Neural cell (in vitro differentiated cells): ENCODE measurements at regions not wholly inside any gene's neighbourhood (a gene's known extent, or its start where the extent isn't known, plus 50 kb on each side); places are given as distances from the start of the nearest gene placed in this dataset.

Experiments
- H2AFZ ChIP-seq: fragments of 200-600, 300-800 bp; sonication (generic), shearing (Covaris generic); 2 replicates; pipeline ENCODE4 v1.6.0; 2014; ENCODE audit warnings: low read depth, mild to moderate bottlenecking, antibody characterized with exemption, low read length, moderate library complexity
- H3F3A ChIP-seq: fragments of 200-600 bp; shearing (Covaris generic); 2 replicates; pipeline ENCODE4 v1.6.1; 2016; ENCODE audit warnings: mild to moderate bottlenecking, moderate library complexity, mixed read lengths, antibody characterized with exemption, low read length; ENCODE audit not compliant: insufficient read depth, poor library complexity, severe bottlenecking
- H3K27ac ChIP-seq: fragments of 200-600, 300-800 bp; sonication (generic), shearing (Covaris generic); 2 replicates; pipeline ENCODE4 v1.5.1; 2014; ENCODE audit warnings: mild to moderate bottlenecking, low read length, moderate library complexity
- H3K27me3 ChIP-seq: fragments of 300-800, 200-600 bp; sonication (generic), shearing (Covaris generic); 2 replicates; pipeline ENCODE4 v1.6.0; 2014; ENCODE audit warnings: mild to moderate bottlenecking, low read depth, low read length, moderate library complexity; ENCODE audit not compliant: insufficient read depth
- H3K36me3 ChIP-seq: fragments of 300-800, 200-600 bp; sonication (generic), shearing (Covaris generic); 2 replicates; pipeline ENCODE4 v1.5.1; 2014; ENCODE audit warnings: mild to moderate bottlenecking, antibody characterized with exemption, low read length, moderate library complexity; ENCODE audit not compliant: insufficient read depth
- H3K4me2 ChIP-seq: fragments of 300-800, 200-600 bp; sonication (generic), shearing (Covaris generic); 2 replicates; pipeline ENCODE4 v1.6.0; 2014; ENCODE audit warnings: mild to moderate bottlenecking, low read length
- H3K4me3 ChIP-seq: fragments of 300-800, 200-600 bp; sonication (generic), shearing (Covaris generic); 2 replicates; pipeline ENCODE4 v1.5.1; 2014; ENCODE audit warnings: mild to moderate bottlenecking, low read length, moderate library complexity
- H3K79me2 ChIP-seq: fragments of 200-600 bp; shearing (Covaris generic); replicated peaks from 2 replicates; pipeline ENCODE4 v1.6.0; 2014; ENCODE audit warnings: mild to moderate bottlenecking, low read length, moderate library complexity; ENCODE audit not compliant: insufficient read depth
- H3K9ac ChIP-seq: fragments of 300-800, 200-600 bp; sonication (generic), shearing (Covaris generic); 2 replicates; pipeline ENCODE4 v1.6.1; 2016; ENCODE audit warnings: mild to moderate bottlenecking, low read length, mixed read lengths
- H3K9me2 ChIP-seq: fragments of 200-600 bp; shearing (Covaris generic); 2 replicates; pipeline ENCODE4 v1.6.1; 2016; ENCODE audit warnings: mild to moderate bottlenecking, low read length, mixed read lengths; ENCODE audit not compliant: insufficient read depth
- H3K9me3 ChIP-seq: fragments of 200-600, 300-800 bp; sonication (generic), shearing (Covaris generic); 2 replicates; pipeline ENCODE4 v1.6.1; 2016; ENCODE audit warnings: mild to moderate bottlenecking, mixed run types, low read length, moderate library complexity, mixed read lengths
- H4K20me1 ChIP-seq: fragments of 200-600 bp; shearing (Covaris generic); 2 replicates; pipeline ENCODE4 v1.6.1; 2016; ENCODE audit warnings: mild to moderate bottlenecking, mixed run types; ENCODE audit not compliant: insufficient read depth
- EP300 ChIP-seq: fragments of 450-650 bp; conservative IDR thresholded peaks from 2 replicates; pipeline ENCODE4 v1.6.1; 2014; ENCODE audit warnings: antibody characterized with exemption, mild to moderate bottlenecking, moderate library complexity; ENCODE audit not compliant: poor library complexity, severe bottlenecking
- EZH2 ChIP-seq: fragments of 200-600, 300-800 bp; shearing (Covaris generic), sonication (generic); IDR thresholded peaks from 2 replicates; pipeline ENCODE4 v1.6.1; 2014; ENCODE audit warnings: antibody characterized with exemption, low read length, borderline replicate concordance, mild to moderate bottlenecking; ENCODE audit not compliant: insufficient read depth, poor library complexity, severe bottlenecking
- MXI1 ChIP-seq: fragments of 450-650 bp; conservative IDR thresholded peaks from 2 replicates; pipeline ENCODE4 v1.6.1; 2014; ENCODE audit warnings: antibody characterized with exemption, mild to moderate bottlenecking; ENCODE audit not compliant: poor library complexity, severe bottlenecking
- POLR2AphosphoS5 ChIP-seq: IDR thresholded peaks from 2 replicates; pipeline ENCODE4 v1.6.1; 2012
- RAD21 ChIP-seq: fragments of 450-650 bp; conservative IDR thresholded peaks from 2 replicates; pipeline ENCODE4 v1.6.1; 2014; ENCODE audit warnings: antibody characterized with exemption, mild to moderate bottlenecking, moderate library complexity
- SMC3 ChIP-seq: fragments of 450-650 bp; conservative IDR thresholded peaks from 2 replicates; pipeline ENCODE4 v1.6.1; 2014; ENCODE audit warnings: antibody characterized with exemption, mild to moderate bottlenecking, moderate library complexity; ENCODE audit not compliant: poor library complexity
- TAF1 ChIP-seq: IDR thresholded peaks from 2 replicates; pipeline ENCODE4 v1.6.1; 2012; ENCODE audit warnings: low read depth
- TF ChIP-seq, protein P1 (sequence below): fragments of 450-650 bp; IDR thresholded peaks from 2 replicates; pipeline ENCODE4 v1.5.1; 2014; ENCODE audit warnings: antibody characterized with exemption, mild to moderate bottlenecking, moderate library complexity; ENCODE audit not compliant: poor library complexity, severe bottlenecking
- TF ChIP-seq, protein P2 (sequence below): IDR thresholded peaks from 2 replicates; pipeline ENCODE4 v1.6.1; 2012; ENCODE audit warnings: borderline replicate concordance

DNA sequence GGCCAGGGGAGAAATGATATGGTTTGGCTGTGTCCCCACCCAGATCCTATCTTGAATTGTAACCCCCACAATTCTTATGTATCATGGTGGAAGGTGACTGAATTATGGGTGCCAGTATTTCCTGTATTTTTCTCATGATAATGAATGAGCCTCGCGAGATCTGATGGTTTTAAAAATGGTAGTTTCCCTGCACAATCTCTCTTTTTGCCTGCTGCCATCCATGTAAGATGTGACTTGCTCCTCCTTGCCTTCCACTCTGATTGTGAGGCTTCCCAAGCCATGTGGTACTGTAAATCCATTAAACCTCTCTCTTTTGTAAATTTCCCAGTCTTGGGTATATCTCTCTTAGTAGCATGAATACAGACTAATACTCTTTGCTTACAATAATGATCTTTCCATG lies 1453.9 kb upstream of the B3GALT2 start:
- Histone ChIP-seq H3K79me2 (no peaks in the 10 kb centered on the region), H4K20me1 (no peaks in the 10 kb centered on the region), H3K4me2 (no peak overlapping the region), H2AFZ (no peak overlapping the region), H3K27me3 (no peaks in the 10 kb centered on the region), H3K9ac (no peak overlapping the region), H3K4me3 (no peak overlapping the region), H3K9me2 (no peaks in the 10 kb centered on the region), H3K27ac (no peak overlapping the region), H3K9me3 (no peaks in the 10 kb centered on the region), H3K36me3 (no peaks in the 10 kb centered on the region), H3F3A (no peaks in the 10 kb centered on the region)
- TF ChIP-seq, protein P1, sequence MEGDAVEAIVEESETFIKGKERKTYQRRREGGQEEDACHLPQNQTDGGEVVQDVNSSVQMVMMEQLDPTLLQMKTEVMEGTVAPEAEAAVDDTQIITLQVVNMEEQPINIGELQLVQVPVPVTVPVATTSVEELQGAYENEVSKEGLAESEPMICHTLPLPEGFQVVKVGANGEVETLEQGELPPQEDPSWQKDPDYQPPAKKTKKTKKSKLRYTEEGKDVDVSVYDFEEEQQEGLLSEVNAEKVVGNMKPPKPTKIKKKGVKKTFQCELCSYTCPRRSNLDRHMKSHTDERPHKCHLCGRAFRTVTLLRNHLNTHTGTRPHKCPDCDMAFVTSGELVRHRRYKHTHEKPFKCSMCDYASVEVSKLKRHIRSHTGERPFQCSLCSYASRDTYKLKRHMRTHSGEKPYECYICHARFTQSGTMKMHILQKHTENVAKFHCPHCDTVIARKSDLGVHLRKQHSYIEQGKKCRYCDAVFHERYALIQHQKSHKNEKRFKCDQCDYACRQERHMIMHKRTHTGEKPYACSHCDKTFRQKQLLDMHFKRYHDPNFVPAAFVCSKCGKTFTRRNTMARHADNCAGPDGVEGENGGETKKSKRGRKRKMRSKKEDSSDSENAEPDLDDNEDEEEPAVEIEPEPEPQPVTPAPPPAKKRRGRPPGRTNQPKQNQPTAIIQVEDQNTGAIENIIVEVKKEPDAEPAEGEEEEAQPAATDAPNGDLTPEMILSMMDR, result no peak
- TF ChIP-seq TAF1 (no peak), EZH2 (no peak), POLR2AphosphoS5 (no peak), MXI1 (no peak), RAD21 (no peak), EP300 (no peak), SMC3 (no peak)
- TF ChIP-seq, protein P2, sequence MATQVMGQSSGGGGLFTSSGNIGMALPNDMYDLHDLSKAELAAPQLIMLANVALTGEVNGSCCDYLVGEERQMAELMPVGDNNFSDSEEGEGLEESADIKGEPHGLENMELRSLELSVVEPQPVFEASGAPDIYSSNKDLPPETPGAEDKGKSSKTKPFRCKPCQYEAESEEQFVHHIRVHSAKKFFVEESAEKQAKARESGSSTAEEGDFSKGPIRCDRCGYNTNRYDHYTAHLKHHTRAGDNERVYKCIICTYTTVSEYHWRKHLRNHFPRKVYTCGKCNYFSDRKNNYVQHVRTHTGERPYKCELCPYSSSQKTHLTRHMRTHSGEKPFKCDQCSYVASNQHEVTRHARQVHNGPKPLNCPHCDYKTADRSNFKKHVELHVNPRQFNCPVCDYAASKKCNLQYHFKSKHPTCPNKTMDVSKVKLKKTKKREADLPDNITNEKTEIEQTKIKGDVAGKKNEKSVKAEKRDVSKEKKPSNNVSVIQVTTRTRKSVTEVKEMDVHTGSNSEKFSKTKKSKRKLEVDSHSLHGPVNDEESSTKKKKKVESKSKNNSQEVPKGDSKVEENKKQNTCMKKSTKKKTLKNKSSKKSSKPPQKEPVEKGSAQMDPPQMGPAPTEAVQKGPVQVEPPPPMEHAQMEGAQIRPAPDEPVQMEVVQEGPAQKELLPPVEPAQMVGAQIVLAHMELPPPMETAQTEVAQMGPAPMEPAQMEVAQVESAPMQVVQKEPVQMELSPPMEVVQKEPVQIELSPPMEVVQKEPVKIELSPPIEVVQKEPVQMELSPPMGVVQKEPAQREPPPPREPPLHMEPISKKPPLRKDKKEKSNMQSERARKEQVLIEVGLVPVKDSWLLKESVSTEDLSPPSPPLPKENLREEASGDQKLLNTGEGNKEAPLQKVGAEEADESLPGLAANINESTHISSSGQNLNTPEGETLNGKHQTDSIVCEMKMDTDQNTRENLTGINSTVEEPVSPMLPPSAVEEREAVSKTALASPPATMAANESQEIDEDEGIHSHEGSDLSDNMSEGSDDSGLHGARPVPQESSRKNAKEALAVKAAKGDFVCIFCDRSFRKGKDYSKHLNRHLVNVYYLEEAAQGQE, result no peak

DNA sequence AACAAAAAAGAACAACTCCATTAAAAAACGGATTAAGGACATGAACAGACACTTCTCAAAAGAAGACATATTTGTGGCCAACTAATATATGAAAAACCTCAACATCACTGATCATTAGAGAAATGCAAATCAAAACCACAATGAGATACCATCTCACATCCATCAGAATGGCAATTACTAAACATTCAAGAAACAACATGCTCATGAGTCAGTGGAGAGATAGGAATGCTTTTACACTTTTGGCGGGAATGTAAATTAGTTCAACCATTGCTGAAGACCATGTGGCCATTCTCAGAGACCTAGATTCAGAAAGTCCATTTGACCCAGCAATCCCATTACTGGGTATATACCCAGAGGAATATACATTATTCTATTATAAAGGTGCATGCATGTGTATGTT lies 1442.6 kb upstream of the B3GALT2 start:
- no peaks in the 10 kb centered on the region for H3K79me2 ChIP-seq

More for the DNA sequence above, 1442.6 kb upstream of the B3GALT2 start:
- H3F3A ChIP-seq, result no peaks in the 10 kb centered on the region
- H3K4me3 ChIP-seq, result no peak overlapping the region
- H3K36me3 ChIP-seq, result no peaks in the 10 kb centered on the region
- no peak overlapping the region for H3K4me2 ChIP-seq
- TF ChIP-seq RAD21, result no peak
- TF ChIP-seq, protein P2, result no peak
- no peak for TF ChIP-seq EP300
- TF ChIP-seq POLR2AphosphoS5, result no peak
- TF ChIP-seq, protein P1, result no peak
- TF ChIP-seq SMC3, result no peak
- TF ChIP-seq MXI1, result no peak
- TF ChIP-seq TAF1, result no peak
- TF ChIP-seq EZH2, result no peak
- no peak overlapping the region for H3K27ac ChIP-seq
- H3K27me3 ChIP-seq, result no peaks in the 10 kb centered on the region
- H3K9ac ChIP-seq, result no peak overlapping the region
- H3K9me2 ChIP-seq, result no peaks in the 10 kb centered on the region
- H4K20me1 ChIP-seq, result no peaks in the 10 kb centered on the region
- no peak overlapping the region for H2AFZ ChIP-seq
- H3K9me3 ChIP-seq, result no peaks in the 10 kb centered on the region
